WTC11 (cell line): ENCODE measurements at regions not wholly inside any gene's neighbourhood (a gene's known extent, or its start where the extent isn't known, plus 50 kb on each side); places are given as distances from the start of the nearest gene placed in this dataset.

ENCODE experiments used
- ATAC-seq: fragments of 200-7000 bp; cut with Tn5 transposase; 2 replicates; pipeline ENCODE4 v1.10.0; 2021; ENCODE audit warnings: mild to moderate bottlenecking, moderate library complexity
- CTCF ChIA-PET: fragments of 300-600 bp; sonication (Branson Sonifier 250); formaldehyde crosslinking; loops from one replicate; lab custom pipeline; 2021; ENCODE audit warnings: antibody characterized with exemption; lab: Charles Lee
- POLR2A ChIA-PET: fragments of 350-600 bp; sonication (Branson Sonifier 250); formaldehyde crosslinking; loops from one replicate; lab custom pipeline; 2021; ENCODE audit warnings: antibody characterized with exemption; lab: Charles Lee
- DNase-seq: peaks from one replicate; pipeline ENCODE4 v3.0.0; 2021; ENCODE audit warnings: low spot score
- H3K27ac Mint-ChIP-seq: 2 replicates; pipeline ENCODE4 v1.8.0; 2021; ENCODE audit warnings: mixed read lengths
- H3K27me3 Mint-ChIP-seq: 2 replicates; pipeline ENCODE4 v1.8.0; 2021; ENCODE audit warnings: low read depth, mild to moderate bottlenecking, moderate library complexity, mixed read lengths
- H3K36me3 Mint-ChIP-seq: 2 replicates; pipeline ENCODE4 v1.8.0; 2021; ENCODE audit warnings: mixed read lengths
- H3K4me1 Mint-ChIP-seq: 2 replicates; pipeline ENCODE4 v1.8.0; 2022; ENCODE audit warnings: mixed read lengths
- H3K4me3 Mint-ChIP-seq: 2 replicates; pipeline ENCODE4 v1.8.0; 2021; ENCODE audit warnings: mild to moderate bottlenecking, moderate library complexity, mixed read lengths
- H3K9me3 Mint-ChIP-seq: 2 replicates; pipeline ENCODE4 v1.8.0; 2021; ENCODE audit warnings: mixed read lengths
- ATF2 ChIP-seq: sonication (generic); formaldehyde crosslinking; IDR thresholded peaks from 2 replicates; pipeline ENCODE4 v1.8.1; 2022; ENCODE audit warnings: low read depth, missing genetic modification reagents, borderline replicate concordance
- CBFB ChIP-seq: sonication (generic); formaldehyde crosslinking; IDR thresholded peaks from 2 replicates; pipeline ENCODE4 v1.8.1; 2022; ENCODE audit warnings: mild to moderate bottlenecking, low read depth, missing genetic modification reagents
- EMX1 ChIP-seq: fragments of 250-450 bp; sonication (Bioruptor Pico); IDR thresholded peaks from 2 replicates; pipeline ENCODE4 v1.8.0; 2021; ENCODE audit warnings: mild to moderate bottlenecking
- ERG ChIP-seq: fragments of 250-450 bp; sonication (Bioruptor Pico); IDR thresholded peaks from 2 replicates; pipeline ENCODE4 v1.8.0; 2021; ENCODE audit warnings: mild to moderate bottlenecking
- FOXP1 ChIP-seq: sonication (generic); formaldehyde crosslinking; IDR thresholded peaks from 2 replicates; pipeline ENCODE4 v1.8.0; 2022; ENCODE audit warnings: missing genetic modification reagents, mild to moderate bottlenecking, moderate library complexity, borderline replicate concordance
- KAT7 ChIP-seq: sonication (generic); formaldehyde crosslinking; IDR thresholded peaks from 2 replicates; pipeline ENCODE4 v1.8.1; 2023; ENCODE audit warnings: missing genetic modification reagents, mild to moderate bottlenecking, borderline replicate concordance
- MYBL2 ChIP-seq: sonication (generic); formaldehyde crosslinking; IDR thresholded peaks from 2 replicates; pipeline ENCODE4 v1.8.1; 2023; ENCODE audit warnings: mild to moderate bottlenecking, moderate library complexity, missing genetic modification reagents
- TF ChIP-seq, protein P1 (sequence below): sonication (generic); formaldehyde crosslinking; conservative IDR thresholded peaks from 2 replicates; pipeline ENCODE4 v1.8.1; 2022; ENCODE audit warnings: mild to moderate bottlenecking, missing genetic modification reagents
- TF ChIP-seq, protein P2 (sequence below): sonication (generic); formaldehyde crosslinking; IDR thresholded peaks from 2 replicates; pipeline ENCODE4 v1.8.0; 2022; ENCODE audit warnings: mild to moderate bottlenecking, missing genetic modification reagents
- TF ChIP-seq, protein P3 (sequence below): sonication (generic); formaldehyde crosslinking; IDR thresholded peaks from 2 replicates; pipeline ENCODE4 v1.8.0; 2023; ENCODE audit warnings: mild to moderate bottlenecking, missing genetic modification reagents
- TF ChIP-seq, protein P4 (sequence below): sonication (generic); formaldehyde crosslinking; IDR thresholded peaks from 2 replicates; pipeline ENCODE4 v1.8.1; 2023; ENCODE audit warnings: mild to moderate bottlenecking, missing genetic modification reagents
- TF ChIP-seq, protein P5 (sequence below): sonication (generic); formaldehyde crosslinking; conservative IDR thresholded peaks from 2 replicates; pipeline ENCODE4 v1.8.1; 2023; ENCODE audit warnings: mild to moderate bottlenecking, low read depth, missing genetic modification reagents, moderate library complexity

DNA sequence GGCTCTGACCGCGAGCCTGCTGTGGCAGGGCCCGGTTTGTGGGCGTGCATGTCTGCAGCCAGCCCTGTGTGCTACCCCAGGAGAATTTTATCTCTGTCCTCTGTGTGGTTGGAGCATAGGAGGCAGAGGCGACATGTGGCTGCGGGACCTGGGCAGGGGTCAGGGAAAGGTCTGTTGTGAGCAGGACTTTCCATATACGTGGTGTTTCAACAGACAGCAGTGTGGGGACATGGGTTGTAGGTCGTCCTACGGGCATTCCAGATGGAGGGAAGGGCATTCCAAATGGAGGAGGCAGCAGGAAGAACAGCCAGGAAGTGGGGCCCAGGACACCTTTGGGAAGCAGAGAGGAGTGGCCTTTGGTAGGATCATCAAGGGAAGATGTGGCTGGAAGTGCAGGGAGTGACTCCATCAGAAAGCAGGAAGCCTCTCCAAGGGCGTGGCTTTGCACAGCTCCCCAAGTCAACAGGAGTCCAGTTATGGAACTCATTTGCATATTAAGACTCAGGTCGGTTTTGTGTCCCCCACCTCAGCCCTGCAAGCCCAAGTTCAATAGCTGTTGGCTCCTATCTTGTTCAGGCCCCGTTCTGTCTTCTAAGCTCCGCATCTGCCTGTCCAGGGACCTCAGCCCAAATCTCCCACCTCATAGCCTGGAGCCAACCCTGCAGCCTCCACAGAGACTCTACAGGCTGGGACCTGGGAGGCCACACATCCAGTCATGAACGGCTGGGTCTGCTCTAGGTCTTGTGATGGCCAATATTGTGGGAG lies 309.1 kb downstream of the MATN1 start:
- CTCF ChIA-PET, result interaction anchor here (1.4 kb wide), 1 partner anchor 271 kb away, joined by 5 read pairs; no protein-coding TSS in a partner anchor
- H3K36me3 Mint-ChIP-seq, result no peaks in the 10 kb centered on the region
- no peaks in the 10 kb centered on the region; the same call in 1 of the 2 replicates for H3K27me3 Mint-ChIP-seq
- H3K9me3 Mint-ChIP-seq, result no peaks in the 10 kb centered on the region
- no peak overlapping the region for H3K27ac Mint-ChIP-seq
- no peak for DNase-seq
- peaks cover 7% of the 10 kb centered on the region for H3K4me1 Mint-ChIP-seq
- H3K4me3 Mint-ChIP-seq, result no peak overlapping the region
- ATAC-seq, result no peak
- POLR2A ChIA-PET, result no interaction called here
- no peak for TF ChIP-seq EMX1 (CRISPR knock-in tag)

DNA sequence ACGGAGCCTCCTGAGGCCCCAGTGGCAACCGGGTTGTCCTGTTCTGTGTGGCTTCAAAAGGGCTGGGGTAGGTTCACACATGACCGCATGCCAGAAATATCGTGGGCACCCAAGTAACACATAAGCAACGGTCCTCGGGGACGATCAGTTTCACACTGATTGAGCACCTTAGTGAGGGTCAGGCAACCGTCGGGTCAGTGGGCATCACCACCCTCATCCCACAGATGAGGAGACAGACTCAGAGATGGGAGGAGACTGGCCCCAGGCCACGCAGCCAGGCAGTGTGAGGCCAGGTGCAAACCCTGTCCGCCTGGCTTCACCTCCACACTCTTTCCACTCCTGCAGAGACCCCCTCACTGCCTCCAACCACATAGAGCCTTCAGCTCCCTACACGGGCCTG lies 309.8 kb downstream of the MATN1 start:
- Mint-ChIP-seq H3K27me3 (no peaks in the 10 kb centered on the region; the same call in 1 of the 2 replicates), H3K27ac (no peak overlapping the region), H3K36me3 (no peaks in the 10 kb centered on the region)
- TF ChIP-seq, protein P1, sequence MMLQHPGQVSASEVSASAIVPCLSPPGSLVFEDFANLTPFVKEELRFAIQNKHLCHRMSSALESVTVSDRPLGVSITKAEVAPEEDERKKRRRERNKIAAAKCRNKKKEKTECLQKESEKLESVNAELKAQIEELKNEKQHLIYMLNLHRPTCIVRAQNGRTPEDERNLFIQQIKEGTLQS, result no peak
- TF ChIP-seq MYBL2, result no peak
- TF ChIP-seq, all 79 proteins: peak for 0
- ChIA-PET POLR2A (no interaction called here), CTCF (no interaction called here)
- peaks cover 12% of the 10 kb centered on the region for H3K4me1 Mint-ChIP-seq
- no peak overlapping the region for H3K4me3 Mint-ChIP-seq
- no peaks in the 10 kb centered on the region for H3K9me3 Mint-ChIP-seq
- DNase-seq (no peak), ATAC-seq (no peak)

GRCh38 chr1:30413111-30413440 lies 310.3 kb downstream of the MATN1 start:
- H3K4me1 Mint-ChIP-seq, result peaks cover 12% of the 10 kb centered on the region
- CTCF ChIA-PET, result interaction anchor here (0.6 to 1.4 kb wide), 2 partner anchors 65 to 295 kb away, joined by 3 to 4 read pairs; no protein-coding TSS in a partner anchor
- no peaks in the 10 kb centered on the region for H3K36me3 Mint-ChIP-seq
- no peak overlapping the region for H3K27ac Mint-ChIP-seq
- H3K27me3 Mint-ChIP-seq, result no peaks in the 10 kb centered on the region
- POLR2A ChIA-PET, result no interaction called here
- ATAC-seq (no peak), DNase-seq (no peak)
- no peaks in the 10 kb centered on the region for H3K9me3 Mint-ChIP-seq
- no peak overlapping the region for H3K4me3 Mint-ChIP-seq
- TF ChIP-seq, protein P2, sequence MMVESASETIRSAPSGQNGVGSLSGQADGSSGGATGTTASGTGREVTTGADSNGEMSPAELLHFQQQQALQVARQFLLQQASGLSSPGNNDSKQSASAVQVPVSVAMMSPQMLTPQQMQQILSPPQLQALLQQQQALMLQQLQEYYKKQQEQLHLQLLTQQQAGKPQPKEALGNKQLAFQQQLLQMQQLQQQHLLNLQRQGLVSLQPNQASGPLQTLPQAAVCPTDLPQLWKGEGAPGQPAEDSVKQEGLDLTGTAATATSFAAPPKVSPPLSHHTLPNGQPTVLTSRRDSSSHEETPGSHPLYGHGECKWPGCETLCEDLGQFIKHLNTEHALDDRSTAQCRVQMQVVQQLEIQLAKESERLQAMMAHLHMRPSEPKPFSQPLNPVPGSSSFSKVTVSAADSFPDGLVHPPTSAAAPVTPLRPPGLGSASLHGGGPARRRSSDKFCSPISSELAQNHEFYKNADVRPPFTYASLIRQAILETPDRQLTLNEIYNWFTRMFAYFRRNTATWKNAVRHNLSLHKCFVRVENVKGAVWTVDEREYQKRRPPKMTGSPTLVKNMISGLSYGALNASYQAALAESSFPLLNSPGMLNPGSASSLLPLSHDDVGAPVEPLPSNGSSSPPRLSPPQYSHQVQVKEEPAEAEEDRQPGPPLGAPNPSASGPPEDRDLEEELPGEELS, result no peak
- TF ChIP-seq KAT7 (CRISPR knock-in tag), result no peak

GRCh38 chr1:30412241-30413110 lies 310.9 kb downstream of the MATN1 start:
- H3K9me3 Mint-ChIP-seq, result no peaks in the 10 kb centered on the region
- no peak for TF ChIP-seq ATF2 (CRISPR knock-in tag)
- TF ChIP-seq, protein P3, sequence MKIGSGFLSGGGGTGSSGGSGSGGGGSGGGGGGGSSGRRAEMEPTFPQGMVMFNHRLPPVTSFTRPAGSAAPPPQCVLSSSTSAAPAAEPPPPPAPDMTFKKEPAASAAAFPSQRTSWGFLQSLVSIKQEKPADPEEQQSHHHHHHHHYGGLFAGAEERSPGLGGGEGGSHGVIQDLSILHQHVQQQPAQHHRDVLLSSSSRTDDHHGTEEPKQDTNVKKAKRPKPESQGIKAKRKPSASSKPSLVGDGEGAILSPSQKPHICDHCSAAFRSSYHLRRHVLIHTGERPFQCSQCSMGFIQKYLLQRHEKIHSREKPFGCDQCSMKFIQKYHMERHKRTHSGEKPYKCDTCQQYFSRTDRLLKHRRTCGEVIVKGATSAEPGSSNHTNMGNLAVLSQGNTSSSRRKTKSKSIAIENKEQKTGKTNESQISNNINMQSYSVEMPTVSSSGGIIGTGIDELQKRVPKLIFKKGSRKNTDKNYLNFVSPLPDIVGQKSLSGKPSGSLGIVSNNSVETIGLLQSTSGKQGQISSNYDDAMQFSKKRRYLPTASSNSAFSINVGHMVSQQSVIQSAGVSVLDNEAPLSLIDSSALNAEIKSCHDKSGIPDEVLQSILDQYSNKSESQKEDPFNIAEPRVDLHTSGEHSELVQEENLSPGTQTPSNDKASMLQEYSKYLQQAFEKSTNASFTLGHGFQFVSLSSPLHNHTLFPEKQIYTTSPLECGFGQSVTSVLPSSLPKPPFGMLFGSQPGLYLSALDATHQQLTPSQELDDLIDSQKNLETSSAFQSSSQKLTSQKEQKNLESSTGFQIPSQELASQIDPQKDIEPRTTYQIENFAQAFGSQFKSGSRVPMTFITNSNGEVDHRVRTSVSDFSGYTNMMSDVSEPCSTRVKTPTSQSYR (CRISPR knock-in tag), result no peak
- TF ChIP-seq, protein P4, sequence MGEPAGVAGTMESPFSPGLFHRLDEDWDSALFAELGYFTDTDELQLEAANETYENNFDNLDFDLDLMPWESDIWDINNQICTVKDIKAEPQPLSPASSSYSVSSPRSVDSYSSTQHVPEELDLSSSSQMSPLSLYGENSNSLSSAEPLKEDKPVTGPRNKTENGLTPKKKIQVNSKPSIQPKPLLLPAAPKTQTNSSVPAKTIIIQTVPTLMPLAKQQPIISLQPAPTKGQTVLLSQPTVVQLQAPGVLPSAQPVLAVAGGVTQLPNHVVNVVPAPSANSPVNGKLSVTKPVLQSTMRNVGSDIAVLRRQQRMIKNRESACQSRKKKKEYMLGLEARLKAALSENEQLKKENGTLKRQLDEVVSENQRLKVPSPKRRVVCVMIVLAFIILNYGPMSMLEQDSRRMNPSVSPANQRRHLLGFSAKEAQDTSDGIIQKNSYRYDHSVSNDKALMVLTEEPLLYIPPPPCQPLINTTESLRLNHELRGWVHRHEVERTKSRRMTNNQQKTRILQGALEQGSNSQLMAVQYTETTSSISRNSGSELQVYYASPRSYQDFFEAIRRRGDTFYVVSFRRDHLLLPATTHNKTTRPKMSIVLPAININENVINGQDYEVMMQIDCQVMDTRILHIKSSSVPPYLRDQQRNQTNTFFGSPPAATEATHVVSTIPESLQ (CRISPR knock-in tag), result no peak
- no peak for TF ChIP-seq ERG (CRISPR knock-in tag)
- TF ChIP-seq, protein P5, sequence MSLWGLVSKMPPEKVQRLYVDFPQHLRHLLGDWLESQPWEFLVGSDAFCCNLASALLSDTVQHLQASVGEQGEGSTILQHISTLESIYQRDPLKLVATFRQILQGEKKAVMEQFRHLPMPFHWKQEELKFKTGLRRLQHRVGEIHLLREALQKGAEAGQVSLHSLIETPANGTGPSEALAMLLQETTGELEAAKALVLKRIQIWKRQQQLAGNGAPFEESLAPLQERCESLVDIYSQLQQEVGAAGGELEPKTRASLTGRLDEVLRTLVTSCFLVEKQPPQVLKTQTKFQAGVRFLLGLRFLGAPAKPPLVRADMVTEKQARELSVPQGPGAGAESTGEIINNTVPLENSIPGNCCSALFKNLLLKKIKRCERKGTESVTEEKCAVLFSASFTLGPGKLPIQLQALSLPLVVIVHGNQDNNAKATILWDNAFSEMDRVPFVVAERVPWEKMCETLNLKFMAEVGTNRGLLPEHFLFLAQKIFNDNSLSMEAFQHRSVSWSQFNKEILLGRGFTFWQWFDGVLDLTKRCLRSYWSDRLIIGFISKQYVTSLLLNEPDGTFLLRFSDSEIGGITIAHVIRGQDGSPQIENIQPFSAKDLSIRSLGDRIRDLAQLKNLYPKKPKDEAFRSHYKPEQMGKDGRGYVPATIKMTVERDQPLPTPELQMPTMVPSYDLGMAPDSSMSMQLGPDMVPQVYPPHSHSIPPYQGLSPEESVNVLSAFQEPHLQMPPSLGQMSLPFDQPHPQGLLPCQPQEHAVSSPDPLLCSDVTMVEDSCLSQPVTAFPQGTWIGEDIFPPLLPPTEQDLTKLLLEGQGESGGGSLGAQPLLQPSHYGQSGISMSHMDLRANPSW (CRISPR knock-in tag), result no peak
- no peak for TF ChIP-seq CBFB (CRISPR knock-in tag)
- no peak for TF ChIP-seq FOXP1

More at GRCh38 chr1:30412241-30413110, 310.9 kb downstream of the MATN1 start:
- H3K27ac Mint-ChIP-seq, result no peak overlapping the region
- ATAC-seq (no peak), DNase-seq (no peak)
- no peak overlapping the region for H3K4me3 Mint-ChIP-seq
- H3K27me3 Mint-ChIP-seq, result no peaks in the 10 kb centered on the region
- no peaks in the 10 kb centered on the region for H3K36me3 Mint-ChIP-seq
- H3K4me1 Mint-ChIP-seq, result peaks cover 9% of the 10 kb centered on the region
- ChIA-PET POLR2A (no interaction called here), CTCF (interaction anchor here (0.6 to 1.4 kb wide), 2 partner anchors 65 to 295 kb away, joined by 3 to 4 read pairs; no protein-coding TSS in a partner anchor)
